Kidney (tissue), 13 donors: ENCODE measurements at regions not wholly inside any gene's neighbourhood (a gene's known extent, or its start where the extent isn't known, plus 50 kb on each side); places are given as distances from the start of the nearest gene placed in this dataset.

Experiments used
- DNase-seq, 5 donors: peaks; one replicate each; pipeline ENCODE4 v3.0.0-alpha.2; 2013 to 2020
- FAIRE-seq: peaks from 2 replicates; lab custom pipeline; 2012; peaks lifted over from hg19 to GRCh38; lab: Jason Lieb, UNC
- H3K27ac ChIP-seq, 2 donors: one replicate each; pipeline ENCODE4 v1.7.0; 2013; ENCODE audit warnings: low read depth in 2 of 2, low read length in 2 of 2, inconsistent platforms in 1 of 2
- H3K27me3 ChIP-seq: one replicate; pipeline ENCODE4 v1.7.1; 2013; ENCODE audit warnings: low read length, inconsistent platforms; ENCODE audit not compliant: control insufficient read depth, insufficient read depth
- H3K36me3 ChIP-seq, 3 donors: one replicate each; pipeline versions ENCODE4 v1.7.0 to v1.7.1; 2013; ENCODE audit warnings: low read length in 3 of 3, control low read depth in 1 of 3, inconsistent platforms in 1 of 3; ENCODE audit not compliant: insufficient read depth in 3 of 3, control insufficient read depth in 2 of 3
- H3K4me1 ChIP-seq, 3 donors: one replicate each; pipeline versions ENCODE4 v1.7.0 to v1.7.1; 2013; ENCODE audit warnings: low read length in 3 of 3, inconsistent platforms in 1 of 3, low read depth in 1 of 3; ENCODE audit not compliant: control insufficient read depth in 2 of 3, insufficient read depth in 2 of 3
- H3K4me3 ChIP-seq, 3 donors: one replicate each; pipeline versions ENCODE4 v1.7.0 to v1.8.1; 2013; ENCODE audit warnings: low read length in 3 of 3, control low read depth in 1 of 3, inconsistent platforms in 1 of 3
- H3K9ac ChIP-seq, 3 donors: one replicate each; pipeline versions ENCODE4 v1.7.0 to v1.7.1; 2013; ENCODE audit warnings: low read length in 3 of 3, control low read depth in 1 of 3, inconsistent platforms in 1 of 3
- H3K9me3 ChIP-seq, 3 donors: one replicate each; pipeline versions ENCODE4 v1.7.0 to v1.7.1; 2013; ENCODE audit warnings: low read length in 3 of 3, control low read depth in 1 of 3, inconsistent platforms in 1 of 3; ENCODE audit not compliant: control insufficient read depth in 2 of 3, insufficient read depth in 1 of 3
- CTCF ChIP-seq: IDR thresholded peaks from 3 replicates; pipeline ENCODE4 v1.5.1; 2012; ENCODE audit warnings: mild to moderate bottlenecking, moderate library complexity, borderline replicate concordance; ENCODE audit not compliant: insufficient read depth; ENCODE audit errors: extremely low read depth
- intact Hi-C: fragments of 100-400 bp; cut with DNase I; formaldehyde crosslinking; loops from one replicate; pipeline ENCODE4 v1.11.1; 2022
- donor health status: control.
- donor health status: control.
- donor health status: control.
- donor health status: control.
- donor health status: control.
- donor health status: DM: yes; HTN: yes; CAD: no.
- donor health status: Normal renal cell carcinoma (clear cell type).

GRCh38 chr5:112077180-112077579 is 320.2 kb upstream of the NREP start:
- intact Hi-C loops, result no loop called here
- TF ChIP-seq CTCF, result no peak

GRCh38 chr5:112070022-112070421 is 313.0 kb upstream of the NREP start:
- DNase-seq (no peak), FAIRE-seq (no peak)
- Histone ChIP-seq H3K9me3 (no peaks in the 10 kb centered on the region), H3K9ac (no peak overlapping the region), H3K36me3 (no peaks in the 10 kb centered on the region), H3K4me1 (no peaks in the 10 kb centered on the region), H3K27ac (no peak overlapping the region), H3K27me3 (no peaks in the 10 kb centered on the region), H3K4me3 (no peak overlapping the region)
- intact Hi-C loops, result no loop called here
- TF ChIP-seq CTCF, result no peak

More at GRCh38 chr5:112077180-112077579, 320.2 kb upstream of the NREP start:
- no peak overlapping the region for H3K4me3 ChIP-seq
- no peaks in the 10 kb centered on the region for H3K9me3 ChIP-seq
- H3K27ac ChIP-seq, result no peak overlapping the region
- no peaks in the 10 kb centered on the region for H3K4me1 ChIP-seq
- no peaks in the 10 kb centered on the region for H3K36me3 ChIP-seq
- no peak overlapping the region for H3K9ac ChIP-seq
- no peaks in the 10 kb centered on the region for H3K27me3 ChIP-seq
- FAIRE-seq (no peak), DNase-seq (no peak)

- DNase-seq, result no peak
- TF ChIP-seq CTCF, result no peak
Measured at GRCh38 chr5:112069329-112069728, 312.3 kb upstream of the NREP start.

GRCh38 chr5:112068593-112068992 is 311.6 kb upstream of the NREP start:
- Histone ChIP-seq H3K4me1 (no peaks in the 10 kb centered on the region), H3K4me3 (no peak overlapping the region), H3K36me3 (no peaks in the 10 kb centered on the region), H3K9ac (no peak overlapping the region), H3K9me3 (no peaks in the 10 kb centered on the region), H3K27me3 (no peaks in the 10 kb centered on the region), H3K27ac (no peak overlapping the region)
- FAIRE-seq (no peak), DNase-seq (no peak)
- no peak for TF ChIP-seq CTCF
- intact Hi-C loops, result no loop called here

More at GRCh38 chr5:112069329-112069728, 312.3 kb upstream of the NREP start:
- no peak overlapping the region for H3K27ac ChIP-seq
- H3K4me1 ChIP-seq, result no peaks in the 10 kb centered on the region
- no peaks in the 10 kb centered on the region for H3K36me3 ChIP-seq
- no peak overlapping the region for H3K4me3 ChIP-seq
- FAIRE-seq, result no peak
- intact Hi-C loops, result no loop called here
- H3K9me3 ChIP-seq, result no peaks in the 10 kb centered on the region
- H3K27me3 ChIP-seq, result no peaks in the 10 kb centered on the region
- no peak overlapping the region for H3K9ac ChIP-seq
